ENCODE measurements at regions not wholly inside any gene's neighbourhood (a gene's known extent, or its start where the extent isn't known, plus 50 kb on each side); places are given as distances from the start of the nearest gene placed in this dataset.
"Not testable (repeated sequence)": the region's sequence is repeated elsewhere in the genome, so short reads cannot be mapped to it uniquely, and the experiment has no call there.

DNA sequence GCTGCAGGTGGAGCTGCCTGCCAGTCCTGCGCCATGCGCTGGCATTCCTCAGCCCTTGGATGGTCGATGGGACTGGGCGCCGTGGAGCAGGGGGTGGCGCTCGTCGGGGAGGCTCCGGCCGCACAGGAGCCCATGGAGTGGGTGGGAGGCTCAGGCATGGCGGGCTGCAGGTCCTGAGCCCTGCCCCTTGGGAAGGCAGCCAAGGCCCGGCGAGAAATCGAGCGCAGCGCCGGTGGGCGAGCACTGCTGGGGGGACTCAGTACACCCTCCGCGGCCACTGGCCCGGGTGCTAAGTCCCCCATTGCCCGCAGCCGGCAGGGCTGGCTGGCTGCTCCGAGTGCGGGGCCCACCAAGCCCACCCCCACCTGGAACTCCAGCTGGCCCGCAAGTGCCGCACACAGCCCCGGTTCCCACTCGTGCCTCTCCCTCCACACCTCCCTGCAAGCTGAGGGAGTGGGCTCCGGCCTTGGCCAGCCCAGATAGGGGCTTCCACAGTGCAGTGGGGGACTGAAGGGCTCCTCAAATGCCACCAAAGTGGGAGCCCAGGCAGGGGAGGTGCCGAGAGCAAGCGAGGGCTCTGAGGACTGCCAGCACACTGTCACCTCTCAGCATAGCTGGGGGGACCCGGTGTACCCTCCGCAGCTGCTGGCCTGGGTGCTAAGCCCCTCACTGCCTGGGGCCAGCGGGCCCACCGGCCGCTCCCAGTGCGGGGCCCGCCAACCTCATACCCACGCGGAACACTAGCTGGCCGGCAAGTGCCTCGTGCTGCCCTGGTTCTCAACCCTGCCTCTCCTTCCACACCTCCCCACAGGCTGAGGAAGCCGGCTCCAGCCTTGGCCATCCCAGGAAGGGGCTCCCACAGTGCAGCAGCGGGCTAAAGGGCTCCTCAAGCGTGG, 742.7 kb downstream of the SOCS6 start:
- TF ChIP-seq POLR2A (IDR thresholded peaks at IDR 0.05); POLR2AphosphoS5 (IDR thresholded peaks at IDR 0.05; ENCODE audit: insufficient read depth in 1 of 2, low read depth in 1 of 2): not testable (repeated sequence)
